ENCODE measurements at regions not wholly inside any gene's neighbourhood (a gene's known extent, or its start where the extent isn't known, plus 50 kb on each side); places are given as distances from the start of the nearest gene placed in this dataset.

GRCh38 chr4:129393976-129394375 lies 298.0 kb downstream of the C4orf33 start:
- H3K27ac ChIP-seq (ENCODE audit: extremely low read depth, low read depth, low read length) = no peak overlapping the region
- no peaks in the 10 kb centered on the region for H3K36me3 ChIP-seq (ENCODE audit: control insufficient read depth in 2 of 2, insufficient read depth in 1 of 2, low read length in 2 of 2)
- POLR2A ChIA-PET = no interaction called here
- no peak overlapping the region for H3K4me3 ChIP-seq (ENCODE audit: low read depth, low read length)
- no peaks in the 10 kb centered on the region for H3K4me1 ChIP-seq (ENCODE audit: control insufficient read depth, insufficient read depth, low read length)
- TF ChIP-seq ZIC2 (tag by site-specific recombination; IDR thresholded peaks at IDR 0.05) = no peak
- TF ChIP-seq ZNF404 (tag by site-specific recombination; IDR thresholded peaks at IDR 0.05) = no peak
- no peak for TF ChIP-seq ZBTB49 (tag by site-specific recombination; IDR thresholded peaks at IDR 0.05; ENCODE audit: low read depth)
- TF ChIP-seq ZNF19 (tag by site-specific recombination; IDR thresholded peaks at IDR 0.05; ENCODE audit: low read depth) = no peak
- TF ChIP-seq MZF1 (tag by site-specific recombination; IDR thresholded peaks at IDR 0.05; ENCODE audit: borderline replicate concordance) = no peak
- TF ChIP-seq RBAK (tag by site-specific recombination; IDR thresholded peaks at IDR 0.05) = no peak
- no peak for TF ChIP-seq ZNF692 (tag by site-specific recombination; IDR thresholded peaks at IDR 0.05)
- no peak for TF ChIP-seq PRDM4 (tag by site-specific recombination; IDR thresholded peaks at IDR 0.05)
- no peak for TF ChIP-seq ZEB2 (tag by site-specific recombination; IDR thresholded peaks at IDR 0.05)
- TF ChIP-seq CTCF (tag by site-specific recombination; IDR thresholded peaks at IDR 0.05) = no peak
- no peak for TF ChIP-seq ZNF488 (tag by site-specific recombination; IDR thresholded peaks at IDR 0.05)
- TF ChIP-seq ZNF624 (tag by site-specific recombination; IDR thresholded peaks at IDR 0.05) = no peak
- TF ChIP-seq OVOL3 (tag by site-specific recombination; IDR thresholded peaks at IDR 0.05) = no peak
- no peak for TF ChIP-seq ZNF571 (tag by site-specific recombination; IDR thresholded peaks at IDR 0.05)
- H3K9me3 ChIP-seq (ENCODE audit: control insufficient read depth, insufficient read depth, low read depth, low read length) = no peaks in the 10 kb centered on the region
- CTCF ChIA-PET = interaction anchor here (0.6 kb wide), 1 partner anchor 31 kb away, joined by 3 read pairs; no protein-coding TSS in a partner anchor

- Histone ChIP-seq H3K4me3 (ENCODE audit: low read depth, low read length) (no peak overlapping the region), H3K4me1 (ENCODE audit: control insufficient read depth, insufficient read depth, low read length) (no peaks in the 10 kb centered on the region), H3K9me3 (ENCODE audit: control insufficient read depth, insufficient read depth, low read depth, low read length) (no peaks in the 10 kb centered on the region), H3K27ac (ENCODE audit: extremely low read depth, low read depth, low read length) (no peak overlapping the region), H3K36me3 (ENCODE audit: control insufficient read depth in 2 of 2, insufficient read depth in 1 of 2, low read length in 2 of 2) (no peaks in the 10 kb centered on the region)
- CTCF ChIA-PET = interaction anchor here (0.6 kb wide), 1 partner anchor 32 kb away, joined by 3 read pairs; no protein-coding TSS in a partner anchor
- POLR2A ChIA-PET = no interaction called here
- TF ChIP-seq ZNF580 (tag by site-specific recombination; IDR thresholded peaks at IDR 0.05) = no peak
- no peak for TF ChIP-seq ZNF704 (tag by site-specific recombination; IDR thresholded peaks at IDR 0.05)
These were observed 298.7 kb downstream of the C4orf33 start for GRCh38 chr4:129394635-129395034.

Measured in HEK293 (cell line).